ENCODE measurements at regions not wholly inside any gene's neighbourhood (a gene's known extent, or its start where the extent isn't known, plus 50 kb on each side); places are given as distances from the start of the nearest gene placed in this dataset.

DNA sequence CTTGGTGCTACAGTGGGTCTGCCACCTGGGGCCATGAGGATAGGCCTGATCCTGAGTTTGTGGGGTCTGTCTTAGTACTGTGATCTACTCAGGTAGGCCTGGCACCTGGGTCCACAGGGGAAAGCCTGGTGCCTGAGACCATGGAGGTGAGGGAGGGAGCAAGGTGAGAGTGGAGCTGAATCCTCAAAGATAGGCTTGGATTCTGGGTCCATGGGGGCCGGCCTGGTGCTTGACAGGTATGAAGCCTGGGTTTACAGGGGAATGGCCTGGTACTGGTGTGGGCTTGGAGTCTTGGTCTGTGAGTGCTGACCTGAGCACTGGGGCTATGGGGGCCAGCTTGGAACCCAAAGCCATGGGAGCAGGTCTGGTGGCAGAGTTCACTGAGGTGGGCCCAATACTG lies 439.2 kb upstream of the SMARCA2 start:
- intact Hi-C loops (cut with DNase I, micrococcal nuclease) = no loop called here
- no peaks in the 10 kb centered on the region for H3K4me1 Mint-ChIP-seq (ENCODE audit: low read depth)
- H3K27ac Mint-ChIP-seq = no peak overlapping the region
- CTCF ChIA-PET = interaction anchor here (0.6 kb wide), 1 partner anchor 1110 kb away, joined by 3 read pairs; no protein-coding TSS in a partner anchor
- no peaks in the 10 kb centered on the region for H3K36me3 ChIP-seq (ENCODE audit: insufficient read depth, low read length)
- no peak overlapping the region for H3K4me3 Mint-ChIP-seq
- H3K36me3 Mint-ChIP-seq (ENCODE audit: low read depth) = no peaks in the 10 kb centered on the region
- H3K4me3 ChIP-seq (ENCODE audit: low read length) = no peak overlapping the region
- POLR2A ChIA-PET = no interaction called here
- no peak overlapping the region for H3K27ac ChIP-seq (ENCODE audit: low read depth in 1 of 2, low read length in 2 of 2)
- TF ChIP-seq, protein P1, sequence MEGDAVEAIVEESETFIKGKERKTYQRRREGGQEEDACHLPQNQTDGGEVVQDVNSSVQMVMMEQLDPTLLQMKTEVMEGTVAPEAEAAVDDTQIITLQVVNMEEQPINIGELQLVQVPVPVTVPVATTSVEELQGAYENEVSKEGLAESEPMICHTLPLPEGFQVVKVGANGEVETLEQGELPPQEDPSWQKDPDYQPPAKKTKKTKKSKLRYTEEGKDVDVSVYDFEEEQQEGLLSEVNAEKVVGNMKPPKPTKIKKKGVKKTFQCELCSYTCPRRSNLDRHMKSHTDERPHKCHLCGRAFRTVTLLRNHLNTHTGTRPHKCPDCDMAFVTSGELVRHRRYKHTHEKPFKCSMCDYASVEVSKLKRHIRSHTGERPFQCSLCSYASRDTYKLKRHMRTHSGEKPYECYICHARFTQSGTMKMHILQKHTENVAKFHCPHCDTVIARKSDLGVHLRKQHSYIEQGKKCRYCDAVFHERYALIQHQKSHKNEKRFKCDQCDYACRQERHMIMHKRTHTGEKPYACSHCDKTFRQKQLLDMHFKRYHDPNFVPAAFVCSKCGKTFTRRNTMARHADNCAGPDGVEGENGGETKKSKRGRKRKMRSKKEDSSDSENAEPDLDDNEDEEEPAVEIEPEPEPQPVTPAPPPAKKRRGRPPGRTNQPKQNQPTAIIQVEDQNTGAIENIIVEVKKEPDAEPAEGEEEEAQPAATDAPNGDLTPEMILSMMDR (IDR thresholded peaks at IDR 0.05) = no peak
- no peaks in the 10 kb centered on the region for H3K4me1 ChIP-seq (ENCODE audit: insufficient read depth, low read length)
- H3K27me3 ChIP-seq (ENCODE audit: control insufficient read depth in 1 of 2, insufficient read depth in 2 of 2, low read length in 2 of 2) = no peaks in the 10 kb centered on the region
- no peak for DNase-seq
- no peak for ATAC-seq (ENCODE audit: poor library complexity)
- peaks cover 9% of the 10 kb centered on the region for H3K27me3 Mint-ChIP-seq
- no peaks in the 10 kb centered on the region for H3K9me3 Mint-ChIP-seq
- peaks cover 0 to 7% of the 10 kb centered on the region in 2 experiments for H3K9me3 ChIP-seq (ENCODE audit: control insufficient read depth in 1 of 2, insufficient read depth in 1 of 2, low read length in 2 of 2)

GRCh38 chr9:1580215-1580614 lies 434.9 kb upstream of the SMARCA2 start:
- no peaks in the 10 kb centered on the region for H3K27me3 ChIP-seq (ENCODE audit: control insufficient read depth in 1 of 2, insufficient read depth in 2 of 2, low read length in 2 of 2)
- TF ChIP-seq, protein P1 (IDR thresholded peaks at IDR 0.05) = no peak
- no peak overlapping the region for H3K4me3 Mint-ChIP-seq
- no peak overlapping the region for H3K4me3 ChIP-seq (ENCODE audit: low read length)
- no peaks in the 10 kb centered on the region for H3K4me1 ChIP-seq (ENCODE audit: insufficient read depth, low read length)
- H3K27me3 Mint-ChIP-seq = peaks cover 6% of the 10 kb centered on the region
- no peak overlapping the region for H3K27ac ChIP-seq (ENCODE audit: low read depth in 1 of 2, low read length in 2 of 2)
- ChIA-PET POLR2A (no interaction called here), CTCF (no interaction called here)
- no peaks in the 10 kb centered on the region for H3K9me3 Mint-ChIP-seq
- H3K9me3 ChIP-seq (ENCODE audit: control insufficient read depth in 1 of 2, insufficient read depth in 1 of 2, low read length in 2 of 2) = peaks cover 0 to 7% of the 10 kb centered on the region in 2 experiments
- no peaks in the 10 kb centered on the region for H3K4me1 Mint-ChIP-seq (ENCODE audit: low read depth)
- no peak overlapping the region for H3K27ac Mint-ChIP-seq
- ATAC-seq (ENCODE audit: poor library complexity) (no peak), DNase-seq (no peak)
- H3K36me3 Mint-ChIP-seq (ENCODE audit: low read depth) = no peaks in the 10 kb centered on the region
- no peaks in the 10 kb centered on the region for H3K36me3 ChIP-seq (ENCODE audit: insufficient read depth, low read length)
- intact Hi-C loops (cut with DNase I, micrococcal nuclease) = no loop called here

DNA sequence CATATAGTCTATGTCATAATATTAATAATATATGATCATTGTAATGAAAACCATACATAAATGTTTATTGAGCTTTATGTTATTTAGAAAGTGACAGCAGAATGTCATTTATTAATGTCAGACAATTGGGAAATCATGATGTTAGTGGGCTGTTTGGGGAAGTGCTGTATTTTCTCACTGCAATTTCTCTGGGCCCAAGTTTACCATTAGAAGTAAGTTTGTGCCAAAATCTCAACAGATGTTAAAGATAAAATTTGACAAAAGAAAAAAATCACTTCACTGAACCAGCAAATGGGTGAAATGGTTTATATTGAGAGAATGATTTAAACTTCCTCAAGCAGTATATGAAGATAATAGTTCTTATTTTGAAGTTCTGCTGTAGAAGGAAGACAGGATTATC lies 433.2 kb upstream of the SMARCA2 start:
- CTCF ChIA-PET = no interaction called here
- Histone ChIP-seq H3K27me3 (ENCODE audit: control insufficient read depth in 1 of 2, insufficient read depth in 2 of 2, low read length in 2 of 2) (no peaks in the 10 kb centered on the region), H3K4me3 (ENCODE audit: low read length) (no peak overlapping the region), H3K36me3 (ENCODE audit: insufficient read depth, low read length) (no peaks in the 10 kb centered on the region), H3K4me1 (ENCODE audit: insufficient read depth, low read length) (no peaks in the 10 kb centered on the region), H3K27ac (ENCODE audit: low read depth in 1 of 2, low read length in 2 of 2) (no peak overlapping the region), H3K9me3 (ENCODE audit: control insufficient read depth in 1 of 2, insufficient read depth in 1 of 2, low read length in 2 of 2) (no peaks in the 10 kb centered on the region)
- TF ChIP-seq, protein P1 (IDR thresholded peaks at IDR 0.05) = no peak
- peaks cover 5% of the 10 kb centered on the region for H3K27me3 Mint-ChIP-seq
- intact Hi-C loops (cut with DNase I, micrococcal nuclease) = no loop called here
- ATAC-seq (ENCODE audit: poor library complexity) (no peak), DNase-seq (no peak)
- H3K27ac Mint-ChIP-seq = no peak overlapping the region
- H3K9me3 Mint-ChIP-seq = peaks cover 2% of the 10 kb centered on the region
- no peak overlapping the region for H3K4me3 Mint-ChIP-seq
- no peaks in the 10 kb centered on the region for H3K4me1 Mint-ChIP-seq (ENCODE audit: low read depth)
- POLR2A ChIA-PET = no interaction called here
- H3K36me3 Mint-ChIP-seq (ENCODE audit: low read depth) = no peaks in the 10 kb centered on the region
